GM12873 (cell line): ENCODE measurements at regions not wholly inside any gene's neighbourhood (a gene's known extent, or its start where the extent isn't known, plus 50 kb on each side); places are given as distances from the start of the nearest gene placed in this dataset.

Experiments used
- CTCF ChIP-seq: IDR thresholded peaks from 2 replicates; pipeline ENCODE4 v1.5.1; 2012; ENCODE audit warnings: low read depth, mild to moderate bottlenecking, moderate library complexity, low read length, control low read depth; ENCODE audit not compliant: insufficient read depth; ENCODE audit errors: missing control alignments

- TF ChIP-seq CTCF, result no peak
These were observed 292.0 kb upstream of the SFSWAP start for GRCh38 chr12:131418884-131419283.

- TF ChIP-seq CTCF, result no peak
These were observed 289.9 kb upstream of the SFSWAP start for GRCh38 chr12:131420867-131421447.

- TF ChIP-seq CTCF, result no peak
These were observed 289.2 kb upstream of the SFSWAP start for GRCh38 chr12:131421509-131422186.

- no peak for TF ChIP-seq CTCF
These were observed 288.7 kb upstream of the SFSWAP start for GRCh38 chr12:131422187-131422520.

- no peak for TF ChIP-seq CTCF
These were observed 288.1 kb upstream of the SFSWAP start for GRCh38 chr12:131422744-131423143.

GRCh38 chr12:131424270-131424669 is 286.6 kb upstream of the SFSWAP start:
- TF ChIP-seq CTCF, result no peak

- no peak for TF ChIP-seq CTCF
These were observed 285.5 kb upstream of the SFSWAP start for GRCh38 chr12:131425112-131426075.
